Skin epidermis (tissue), 12 donors: ENCODE measurements at regions not wholly inside any gene's neighbourhood (a gene's known extent, or its start where the extent isn't known, plus 50 kb on each side); places are given as distances from the start of the nearest gene placed in this dataset.
"Not testable (repeated sequence)": the region's sequence is repeated elsewhere in the genome, so short reads cannot be mapped to it uniquely, and the experiment has no call there.

Experiments used
- H3K27ac ChIP-seq, 21 experiments: fragments of 200-600 bp; sonication (generic) in 11 of 21; one replicate each; pipeline ENCODE4 v1.5.0; 2020; ENCODE audit warnings: mild to moderate bottlenecking in 3 of 21, inconsistent platforms in 2 of 21, moderate library complexity in 2 of 21
- H3K4me3 ChIP-seq, 7 experiments: fragments of 200-600 bp; sonication (generic) in 2 of 7; one replicate each; pipeline ENCODE4 v1.5.0; 2020; ENCODE audit warnings: inconsistent platforms in 2 of 7, mild to moderate bottlenecking in 2 of 7, moderate library complexity in 1 of 7

GRCh38 chr13:91249861-91250260 is 97.6 kb upstream of the MIR17HG start:
- Histone ChIP-seq H3K27ac (no peak overlapping the region), H3K4me3 (no peak overlapping the region)

GRCh38 chr13:91251573-91251972 is 95.9 kb upstream of the MIR17HG start:
- H3K27ac ChIP-seq, H3K4me3 ChIP-seq: not testable (repeated sequence)

DNA sequence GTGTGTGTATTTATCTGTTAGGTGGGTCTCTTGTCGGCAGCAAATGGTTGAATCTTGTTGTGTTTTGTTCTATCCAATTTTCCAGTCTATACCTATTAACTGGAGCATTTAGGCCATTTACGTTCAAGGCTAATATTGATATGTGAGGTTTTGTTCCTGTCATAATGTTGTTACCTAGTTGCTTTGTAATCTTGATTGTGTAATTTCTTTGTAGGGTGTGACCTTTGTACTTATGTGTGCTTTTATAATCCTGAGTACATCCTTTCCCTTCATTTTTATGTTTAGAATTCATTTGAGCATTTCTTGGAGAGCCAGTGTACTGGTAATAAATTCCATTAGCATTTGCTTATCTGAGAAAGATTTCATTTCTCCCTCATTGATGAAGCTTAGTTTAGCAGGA is 83.0 kb upstream of the MIR17HG start:
- Histone ChIP-seq H3K27ac (no peak overlapping the region), H3K4me3 (no peak overlapping the region)

DNA sequence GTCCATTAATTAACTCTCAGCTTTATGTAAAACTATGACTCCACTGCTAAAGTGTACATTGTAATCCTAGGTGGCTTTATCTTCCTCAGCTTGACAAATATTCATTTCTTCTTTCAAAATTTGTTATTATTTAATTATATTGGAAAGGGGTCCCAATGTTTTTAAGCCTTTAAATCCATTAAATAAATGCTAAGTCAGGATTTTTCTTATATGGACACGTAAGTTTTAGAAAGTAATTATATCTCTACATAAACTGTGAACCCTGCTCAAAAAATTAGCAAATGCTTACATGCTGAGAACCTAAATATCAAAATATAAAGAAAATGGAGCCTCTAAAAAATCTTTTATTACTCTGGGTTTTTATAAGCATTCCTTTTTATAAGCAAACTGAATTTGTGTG is 78.2 kb upstream of the MIR17HG start:
- H3K4me3 ChIP-seq = no peak overlapping the region
- no peak overlapping the region for H3K27ac ChIP-seq

GRCh38 chr13:91270031-91270430 is 77.5 kb upstream of the MIR17HG start:
- no peak overlapping the region for H3K27ac ChIP-seq
- no peak overlapping the region for H3K4me3 ChIP-seq

DNA sequence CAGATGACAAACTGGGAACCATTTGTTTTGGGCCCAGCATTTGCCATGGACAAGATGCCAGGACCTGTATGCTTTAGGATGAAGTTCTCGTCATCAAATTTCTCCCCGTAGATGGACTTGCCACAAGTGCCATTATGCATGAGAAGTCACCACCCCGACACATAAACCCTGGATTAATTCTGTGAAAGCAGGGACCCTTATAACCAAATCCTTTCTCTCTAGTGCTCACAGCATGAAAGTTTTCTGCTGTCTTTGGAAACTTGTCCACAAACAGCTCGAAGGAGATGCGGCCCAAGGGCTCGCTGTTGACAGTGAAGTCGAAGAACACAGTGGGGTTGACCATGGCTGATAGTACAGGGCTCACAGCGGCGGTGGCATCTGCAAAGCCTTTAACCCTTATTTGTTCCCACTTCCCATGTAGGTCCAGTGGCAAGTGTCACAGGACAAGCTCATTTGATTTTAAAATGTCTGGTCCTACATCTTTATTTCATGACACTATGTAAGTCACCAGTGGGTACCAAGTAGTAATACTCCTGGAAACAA is 75.2 kb upstream of the MIR17HG start:
- H3K27ac ChIP-seq = no peak overlapping the region
- no peak overlapping the region for H3K4me3 ChIP-seq

DNA sequence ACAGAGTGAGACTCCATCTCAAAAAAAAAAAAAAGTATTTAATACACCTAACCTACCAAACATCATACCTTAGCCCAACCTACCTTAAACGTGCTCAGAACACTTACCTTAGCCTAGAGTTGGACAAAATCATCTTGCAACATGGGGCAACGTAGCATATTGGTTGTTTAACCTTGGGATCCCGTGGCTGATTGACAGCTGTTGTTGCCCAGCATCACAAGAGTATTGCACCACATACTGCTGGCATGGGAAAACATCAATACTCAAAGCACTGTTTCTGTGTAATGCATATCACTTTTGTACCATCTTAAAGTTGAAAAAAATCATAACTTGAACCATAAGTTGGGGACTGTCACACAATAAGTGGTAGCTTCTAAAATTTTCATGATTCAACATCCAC is 73.8 kb upstream of the MIR17HG start:
- H3K27ac ChIP-seq = no peak overlapping the region
- no peak overlapping the region for H3K4me3 ChIP-seq

- no peak overlapping the region for H3K4me3 ChIP-seq
- H3K27ac ChIP-seq = no peak overlapping the region
Measured at GRCh38 chr13:91277013-91277676, 70.3 kb upstream of the MIR17HG start.

GRCh38 chr13:91278291-91278690 is 69.2 kb upstream of the MIR17HG start:
- Histone ChIP-seq H3K4me3 (no peak overlapping the region), H3K27ac (no peak overlapping the region)

DNA sequence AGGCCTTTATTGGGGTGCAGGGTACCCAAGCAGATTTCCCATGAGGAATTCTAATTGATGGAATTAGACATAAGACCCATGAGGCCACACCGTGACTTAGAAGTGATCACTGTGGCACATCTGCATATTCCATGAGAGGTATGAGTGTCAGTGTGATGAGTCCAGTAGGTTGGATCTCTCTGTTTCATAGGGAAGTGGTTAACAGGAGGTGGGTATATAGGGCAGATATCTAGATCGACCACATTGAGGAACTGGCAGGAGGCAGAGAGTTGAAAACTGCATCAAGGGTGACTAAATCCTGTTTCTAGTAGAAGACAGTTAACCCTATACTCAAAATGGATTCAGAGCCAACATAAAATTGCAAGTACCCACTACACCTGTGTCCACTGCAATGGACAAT is 68.6 kb upstream of the MIR17HG start:
- Histone ChIP-seq H3K27ac (no peak overlapping the region), H3K4me3 (no peak overlapping the region)

- Histone ChIP-seq H3K4me3 (no peak overlapping the region), H3K27ac (no peak overlapping the region)
Measured at GRCh38 chr13:91280801-91281200, 66.7 kb upstream of the MIR17HG start.

DNA sequence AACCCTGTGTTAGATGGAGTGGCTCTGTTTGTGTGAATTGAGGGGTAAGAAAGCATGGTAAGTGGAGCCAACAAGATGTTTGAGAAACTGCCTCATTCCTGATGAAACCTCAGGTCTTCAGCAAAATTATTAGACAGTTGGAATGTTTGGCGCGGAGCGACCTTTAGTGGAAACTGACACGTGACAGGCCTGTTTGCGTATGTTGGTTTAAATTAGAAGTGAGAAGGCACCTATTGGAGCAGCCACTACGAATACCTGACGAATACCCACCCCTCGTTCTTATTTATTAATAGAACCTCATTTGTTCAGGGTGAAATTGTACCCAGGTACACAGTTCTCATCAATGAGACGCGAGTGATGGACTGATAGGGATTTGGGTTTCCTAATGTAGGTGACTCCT is 63.2 kb upstream of the MIR17HG start:
- no peak overlapping the region for H3K4me3 ChIP-seq
- H3K27ac ChIP-seq = no peak overlapping the region

DNA sequence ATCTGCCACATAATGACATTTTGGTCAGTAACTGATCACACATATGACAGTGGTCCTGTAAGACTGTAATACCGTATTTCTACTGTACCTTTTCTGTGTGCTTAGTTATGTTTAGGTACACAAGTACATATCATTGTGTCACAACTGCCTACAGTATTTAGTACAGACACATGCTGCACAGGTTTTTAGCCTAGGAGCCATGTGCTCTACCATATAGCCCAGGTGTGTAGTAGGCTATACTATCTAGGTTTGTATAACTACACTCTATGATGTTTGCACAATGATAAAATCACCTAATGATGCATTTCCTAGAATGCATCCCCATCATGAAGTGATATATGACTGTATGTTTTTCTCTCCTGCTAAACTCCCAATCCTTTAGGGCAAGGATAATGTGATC is 61.2 kb upstream of the MIR17HG start:
- no peak overlapping the region for H3K27ac ChIP-seq
- no peak overlapping the region for H3K4me3 ChIP-seq

GRCh38 chr13:91291078-91291477 is 56.4 kb upstream of the MIR17HG start:
- Histone ChIP-seq H3K4me3 (no peak overlapping the region), H3K27ac (no peak overlapping the region)

DNA sequence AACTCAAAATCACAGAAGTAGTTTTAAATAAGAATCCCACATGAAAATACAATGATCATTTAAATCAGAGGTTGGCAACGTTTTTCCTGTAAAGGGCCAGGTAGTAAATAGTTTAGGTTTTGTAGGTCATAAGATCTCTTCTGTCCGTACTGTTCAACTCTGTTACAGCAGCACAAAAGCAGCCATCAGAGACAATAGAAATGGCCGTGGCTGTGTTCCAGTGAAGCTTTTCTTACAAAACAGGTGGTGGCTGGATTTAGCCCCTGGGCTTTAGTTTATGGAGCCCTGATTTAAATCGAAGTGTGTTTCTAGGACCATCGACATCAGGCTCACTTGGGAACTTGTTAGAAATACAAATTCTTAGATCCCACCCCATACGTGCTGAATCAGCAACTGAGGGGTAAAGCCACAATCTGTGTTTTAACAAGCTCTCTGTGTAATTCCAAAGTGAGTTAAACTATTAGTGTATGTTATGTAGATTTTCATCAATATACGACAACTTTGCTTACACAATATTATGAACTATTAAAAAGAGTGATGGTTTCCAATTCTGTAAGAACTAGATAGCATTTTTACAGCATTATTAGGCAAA is 54.8 kb upstream of the MIR17HG start:
- H3K27ac ChIP-seq = no peak overlapping the region
- H3K4me3 ChIP-seq = no peak overlapping the region

DNA sequence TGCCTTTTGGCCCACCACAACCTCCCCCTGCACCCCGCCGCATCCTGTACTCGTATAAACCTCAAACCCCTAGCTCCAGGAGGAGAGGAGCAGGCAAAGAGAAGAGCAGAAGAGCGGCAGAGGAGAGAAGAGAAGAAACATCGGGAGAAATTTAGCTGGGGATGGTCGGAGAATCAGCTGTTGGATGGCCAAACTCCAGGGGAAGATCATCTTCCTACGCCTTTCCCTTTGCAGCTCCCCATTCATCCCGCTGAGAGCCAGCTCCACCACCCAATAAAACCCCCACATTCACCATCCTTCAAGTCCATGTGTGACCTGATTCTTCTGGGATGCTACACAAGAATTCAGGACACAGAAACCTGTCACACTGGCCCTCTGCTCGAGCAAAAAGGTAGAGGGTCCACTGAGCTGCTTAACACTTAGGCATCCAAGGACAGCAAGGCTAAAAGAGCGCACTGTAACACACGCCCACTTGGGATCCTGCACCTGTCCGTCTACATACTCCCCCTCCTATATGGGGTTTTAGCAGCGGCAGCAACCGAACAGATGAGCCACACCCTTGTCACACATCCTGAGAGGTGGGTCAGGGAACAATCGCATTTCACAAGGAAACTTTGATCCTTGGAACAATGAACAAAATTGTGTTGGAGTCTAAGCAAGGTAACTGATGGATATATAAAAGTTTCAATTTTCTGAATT is 51.6 kb upstream of the MIR17HG start:
- Histone ChIP-seq H3K27ac (no peak overlapping the region), H3K4me3 (no peak overlapping the region)

GRCh38 chr13:91297503-91297902 is 50.0 kb upstream of the MIR17HG start:
- Histone ChIP-seq H3K27ac (no peak overlapping the region), H3K4me3 (no peak overlapping the region)
